Right lobe of liver (tissue), 4 donors: ENCODE measurements at regions not wholly inside any gene's neighbourhood (a gene's known extent, or its start where the extent isn't known, plus 50 kb on each side); places are given as distances from the start of the nearest gene placed in this dataset.

Source experiments
- CTCF ChIP-seq, 4 donors: fragments of 200-600 bp in 3 of 4; fragments of 450-650 bp in 1 of 4; IDR thresholded peaks; one replicate each; pipeline versions ENCODE4 v1.5.1 to v1.8.0; 2016 to 2022; ENCODE audit warnings: antibody characterized with exemption in 4 of 4, mild to moderate bottlenecking in 2 of 4
- POLR2A ChIP-seq: fragments of 450-650 bp; IDR thresholded peaks from one replicate; pipeline ENCODE4 v1.6.1; 2017; ENCODE audit warnings: antibody characterized with exemption, mild to moderate bottlenecking
- donor health status: DM: no; HTN: no; CAD: no.
- donor health status: DM: no; HTN: no; CAD: no.
- donor health status: DM: no; HTN: yes; CAD: no.

- TF ChIP-seq CTCF (IDR thresholded peaks at IDR 0.05) (no peak), POLR2A (no peak)
Observed at GRCh38 chr5:125073090-125073489, 326.7 kb upstream of the ZNF608 start.
